Panc1 (cell line): ENCODE measurements at regions not wholly inside any gene's neighbourhood (a gene's known extent, or its start where the extent isn't known, plus 50 kb on each side); places are given as distances from the start of the nearest gene placed in this dataset.

Experiments
- ATAC-seq: fragments of 200-7000 bp; cut with Tn5 transposase; 2 replicates; pipeline ENCODE4 v1.9.1; 2020; ENCODE audit warnings: mild to moderate bottlenecking, moderate library complexity
- BruUV-seq: library from RNA; stranded (reverse); fragments of 400-500 nt; replicated peaks from 2 replicates; lab custom pipeline; 2021; lab: Mats Ljungman, UMichigan
- CTCF ChIA-PET: fragments of 300-600 bp; sonication (Branson Sonifier 250); formaldehyde crosslinking; loops from one replicate; lab custom pipeline; 2022; ENCODE audit warnings: antibody characterized with exemption; lab: Charles Lee
- POLR2A ChIA-PET: fragments of 300-600 bp; sonication (Branson Sonifier 250); formaldehyde crosslinking; loops from one replicate; lab custom pipeline; 2022; ENCODE audit warnings: antibody characterized with exemption; lab: Charles Lee
- DNase-seq: peaks from one replicate; pipeline ENCODE4 v3.0.0-alpha.2; 2010; ENCODE audit warnings: low read depth, low spot score
- H3K27ac ChIP-seq: 2 replicates; pipeline ENCODE4 v1.5.1; 2011; ENCODE audit warnings: mild to moderate bottlenecking, low read length, inconsistent platforms
- H3K27me3 ChIP-seq: fragments of 200-500 bp; sonication (Bioruptor generic); 2 replicates; pipeline ENCODE4 v1.6.0; 2014; ENCODE audit warnings: low read length, inconsistent platforms; ENCODE audit not compliant: control insufficient read depth, insufficient read depth
- H3K36me3 ChIP-seq: fragments of 200-500 bp; sonication (Bioruptor generic); 2 replicates; pipeline ENCODE4 v1.5.1; 2014; ENCODE audit warnings: inconsistent platforms, mild to moderate bottlenecking, low read length, moderate library complexity; ENCODE audit not compliant: control insufficient read depth, insufficient read depth
- H3K4me1 ChIP-seq: 2 replicates; pipeline ENCODE4 v1.5.1; 2011; ENCODE audit warnings: inconsistent platforms, mild to moderate bottlenecking, low read length, moderate library complexity; ENCODE audit not compliant: control insufficient read depth, insufficient read depth
- H3K4me3 ChIP-seq, 2 experiments: 2 replicates each; pipeline ENCODE4 v1.5.1; 2011 to 2012; ENCODE audit warnings: low read depth in 2 of 2, low read length in 2 of 2, mild to moderate bottlenecking in 2 of 2, inconsistent platforms in 1 of 2, moderate library complexity in 1 of 2
- H3K9me3 ChIP-seq: fragments of 200-500 bp; sonication (Bioruptor generic); 2 replicates; pipeline ENCODE4 v1.5.1; 2014; ENCODE audit warnings: low read depth, mild to moderate bottlenecking, inconsistent platforms, low read length, moderate library complexity; ENCODE audit not compliant: control insufficient read depth, insufficient read depth
- POLR2AphosphoS5 ChIP-seq: IDR thresholded peaks from 2 replicates; pipeline ENCODE4 v1.6.1; 2012; ENCODE audit warnings: mild to moderate bottlenecking, low read depth, low read length, moderate library complexity
- REST ChIP-seq, 2 experiments: IDR thresholded peaks; 2 replicates each; pipeline ENCODE4 v1.6.1; 2011 to 2012; ENCODE audit warnings: low read depth in 2 of 2, control low read depth in 1 of 2, low read length in 1 of 2, mild to moderate bottlenecking in 1 of 2, moderate library complexity in 1 of 2; ENCODE audit not compliant: insufficient read depth in 1 of 2
- SIN3A ChIP-seq: IDR thresholded peaks from 2 replicates; pipeline ENCODE4 v1.6.1; 2012; ENCODE audit warnings: low read depth, mild to moderate bottlenecking, low read length, moderate library complexity, borderline replicate concordance; ENCODE audit not compliant: insufficient read depth
- TCF7L2 ChIP-seq: IDR thresholded peaks from 2 replicates; pipeline ENCODE4 v1.6.1; 2011; ENCODE audit warnings: mild to moderate bottlenecking, low read depth, low read length, inconsistent platforms
- in situ Hi-C: cut with HindIII; loops from 2 replicates; pipeline ENCODE4 v1.10.0; 2016; ENCODE audit warnings: low sequenced_read_pairs, low pct_unique_long_range_greater_than_20kb
- intact Hi-C: fragments of 100-400 bp; cut with micrococcal nuclease; formaldehyde crosslinking; loops from one replicate; pipeline ENCODE4 v1.10.0; 2022; ENCODE audit not compliant: unreplicated experiment
- TF ChIP-seq, protein P1 (sequence below): fragments of 450-650 bp; IDR thresholded peaks from 2 replicates; pipeline ENCODE4 v1.5.1; 2017; ENCODE audit warnings: mild to moderate bottlenecking

- Histone ChIP-seq H3K4me1 (no peaks in the 10 kb centered on the region), H3K4me3 (no peak overlapping the region), H3K27ac (no peak overlapping the region), H3K36me3 (no peaks in the 10 kb centered on the region), H3K27me3 (no peaks in the 10 kb centered on the region), H3K9me3 (no peaks in the 10 kb centered on the region)
- no TSS peak for BruUV-seq
- intact Hi-C loops (no loop called here), in situ Hi-C loops (no loop called here)
- ChIA-PET CTCF (no interaction called here), POLR2A (no interaction called here)
- TF ChIP-seq, protein P1, sequence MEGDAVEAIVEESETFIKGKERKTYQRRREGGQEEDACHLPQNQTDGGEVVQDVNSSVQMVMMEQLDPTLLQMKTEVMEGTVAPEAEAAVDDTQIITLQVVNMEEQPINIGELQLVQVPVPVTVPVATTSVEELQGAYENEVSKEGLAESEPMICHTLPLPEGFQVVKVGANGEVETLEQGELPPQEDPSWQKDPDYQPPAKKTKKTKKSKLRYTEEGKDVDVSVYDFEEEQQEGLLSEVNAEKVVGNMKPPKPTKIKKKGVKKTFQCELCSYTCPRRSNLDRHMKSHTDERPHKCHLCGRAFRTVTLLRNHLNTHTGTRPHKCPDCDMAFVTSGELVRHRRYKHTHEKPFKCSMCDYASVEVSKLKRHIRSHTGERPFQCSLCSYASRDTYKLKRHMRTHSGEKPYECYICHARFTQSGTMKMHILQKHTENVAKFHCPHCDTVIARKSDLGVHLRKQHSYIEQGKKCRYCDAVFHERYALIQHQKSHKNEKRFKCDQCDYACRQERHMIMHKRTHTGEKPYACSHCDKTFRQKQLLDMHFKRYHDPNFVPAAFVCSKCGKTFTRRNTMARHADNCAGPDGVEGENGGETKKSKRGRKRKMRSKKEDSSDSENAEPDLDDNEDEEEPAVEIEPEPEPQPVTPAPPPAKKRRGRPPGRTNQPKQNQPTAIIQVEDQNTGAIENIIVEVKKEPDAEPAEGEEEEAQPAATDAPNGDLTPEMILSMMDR: no peak
- TF ChIP-seq REST (IDR thresholded peaks at IDR 0.05; ENCODE audit: insufficient read depth in 1 of 2, low read depth in 2 of 2, low read length in 1 of 2) (no peak), TCF7L2 (peak; percentile 63)
- DNase-seq: no peak
- no peak for ATAC-seq
Measured at GRCh38 chr1:98458511-98459485, 202.7 kb upstream of the SNX7 start.

DNA sequence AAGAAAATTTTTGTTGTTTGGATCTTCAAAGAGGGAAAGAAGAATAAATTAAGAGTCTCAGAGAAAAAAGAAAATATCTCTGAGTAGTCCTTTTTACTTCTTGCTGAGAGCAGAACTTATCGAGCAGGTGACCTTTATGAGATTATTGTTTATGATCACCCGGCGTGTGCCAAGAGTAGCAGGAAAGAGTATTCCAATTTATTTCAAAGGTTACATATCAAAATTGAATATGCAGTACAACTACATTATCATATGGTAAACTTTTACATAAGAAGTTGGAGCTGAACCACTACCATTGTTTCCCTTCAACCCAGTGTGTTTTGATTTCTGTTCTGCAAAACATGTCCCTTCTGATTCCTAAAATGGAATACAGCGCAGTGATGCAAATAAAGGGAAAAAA is 204.3 kb upstream of the SNX7 start:
- ChIA-PET POLR2A (no interaction called here), CTCF (no interaction called here)
- DNase-seq (no peak), ATAC-seq (no peak)
- H3K27me3 ChIP-seq: no peaks in the 10 kb centered on the region
- no peak overlapping the region for H3K4me3 ChIP-seq
- BruUV-seq: no TSS peak
- in situ Hi-C loops (no loop called here), intact Hi-C loops (no loop called here)
- no peaks in the 10 kb centered on the region for H3K9me3 ChIP-seq
- H3K4me1 ChIP-seq: no peaks in the 10 kb centered on the region
- H3K27ac ChIP-seq: no peak overlapping the region
- no peaks in the 10 kb centered on the region for H3K36me3 ChIP-seq
- TF ChIP-seq TCF7L2: no peak
- no peak for TF ChIP-seq REST (IDR thresholded peaks at IDR 0.05; ENCODE audit: insufficient read depth in 1 of 2, low read depth in 2 of 2, low read length in 1 of 2)
- TF ChIP-seq, protein P1: no peak
- TF ChIP-seq SIN3A: no peak
- no peak for TF ChIP-seq POLR2AphosphoS5
